ENCODE measurements at regions not wholly inside any gene's neighbourhood (a gene's known extent, or its start where the extent isn't known, plus 50 kb on each side); places are given as distances from the start of the nearest gene placed in this dataset.

DNA sequence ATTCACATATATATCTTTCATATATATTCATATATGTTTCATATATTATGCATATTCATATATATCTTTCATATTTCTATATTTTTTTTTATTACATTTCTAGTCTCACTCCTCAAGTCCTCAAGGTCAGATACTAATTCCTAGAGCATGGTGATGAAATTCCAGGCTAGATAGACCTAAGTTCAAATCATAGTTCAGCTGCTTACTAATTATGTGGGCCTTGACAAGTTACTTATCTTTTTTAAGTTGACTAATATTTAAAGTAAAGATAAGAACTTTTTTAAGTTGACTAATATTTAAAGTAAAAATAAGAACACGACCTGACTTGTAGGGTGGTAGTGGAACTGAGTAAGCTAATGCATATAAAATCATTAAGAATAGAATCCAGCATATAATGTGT, 495.6 kb upstream of the MAN1A1 start (continued):
- TF ChIP-seq, protein P1, sequence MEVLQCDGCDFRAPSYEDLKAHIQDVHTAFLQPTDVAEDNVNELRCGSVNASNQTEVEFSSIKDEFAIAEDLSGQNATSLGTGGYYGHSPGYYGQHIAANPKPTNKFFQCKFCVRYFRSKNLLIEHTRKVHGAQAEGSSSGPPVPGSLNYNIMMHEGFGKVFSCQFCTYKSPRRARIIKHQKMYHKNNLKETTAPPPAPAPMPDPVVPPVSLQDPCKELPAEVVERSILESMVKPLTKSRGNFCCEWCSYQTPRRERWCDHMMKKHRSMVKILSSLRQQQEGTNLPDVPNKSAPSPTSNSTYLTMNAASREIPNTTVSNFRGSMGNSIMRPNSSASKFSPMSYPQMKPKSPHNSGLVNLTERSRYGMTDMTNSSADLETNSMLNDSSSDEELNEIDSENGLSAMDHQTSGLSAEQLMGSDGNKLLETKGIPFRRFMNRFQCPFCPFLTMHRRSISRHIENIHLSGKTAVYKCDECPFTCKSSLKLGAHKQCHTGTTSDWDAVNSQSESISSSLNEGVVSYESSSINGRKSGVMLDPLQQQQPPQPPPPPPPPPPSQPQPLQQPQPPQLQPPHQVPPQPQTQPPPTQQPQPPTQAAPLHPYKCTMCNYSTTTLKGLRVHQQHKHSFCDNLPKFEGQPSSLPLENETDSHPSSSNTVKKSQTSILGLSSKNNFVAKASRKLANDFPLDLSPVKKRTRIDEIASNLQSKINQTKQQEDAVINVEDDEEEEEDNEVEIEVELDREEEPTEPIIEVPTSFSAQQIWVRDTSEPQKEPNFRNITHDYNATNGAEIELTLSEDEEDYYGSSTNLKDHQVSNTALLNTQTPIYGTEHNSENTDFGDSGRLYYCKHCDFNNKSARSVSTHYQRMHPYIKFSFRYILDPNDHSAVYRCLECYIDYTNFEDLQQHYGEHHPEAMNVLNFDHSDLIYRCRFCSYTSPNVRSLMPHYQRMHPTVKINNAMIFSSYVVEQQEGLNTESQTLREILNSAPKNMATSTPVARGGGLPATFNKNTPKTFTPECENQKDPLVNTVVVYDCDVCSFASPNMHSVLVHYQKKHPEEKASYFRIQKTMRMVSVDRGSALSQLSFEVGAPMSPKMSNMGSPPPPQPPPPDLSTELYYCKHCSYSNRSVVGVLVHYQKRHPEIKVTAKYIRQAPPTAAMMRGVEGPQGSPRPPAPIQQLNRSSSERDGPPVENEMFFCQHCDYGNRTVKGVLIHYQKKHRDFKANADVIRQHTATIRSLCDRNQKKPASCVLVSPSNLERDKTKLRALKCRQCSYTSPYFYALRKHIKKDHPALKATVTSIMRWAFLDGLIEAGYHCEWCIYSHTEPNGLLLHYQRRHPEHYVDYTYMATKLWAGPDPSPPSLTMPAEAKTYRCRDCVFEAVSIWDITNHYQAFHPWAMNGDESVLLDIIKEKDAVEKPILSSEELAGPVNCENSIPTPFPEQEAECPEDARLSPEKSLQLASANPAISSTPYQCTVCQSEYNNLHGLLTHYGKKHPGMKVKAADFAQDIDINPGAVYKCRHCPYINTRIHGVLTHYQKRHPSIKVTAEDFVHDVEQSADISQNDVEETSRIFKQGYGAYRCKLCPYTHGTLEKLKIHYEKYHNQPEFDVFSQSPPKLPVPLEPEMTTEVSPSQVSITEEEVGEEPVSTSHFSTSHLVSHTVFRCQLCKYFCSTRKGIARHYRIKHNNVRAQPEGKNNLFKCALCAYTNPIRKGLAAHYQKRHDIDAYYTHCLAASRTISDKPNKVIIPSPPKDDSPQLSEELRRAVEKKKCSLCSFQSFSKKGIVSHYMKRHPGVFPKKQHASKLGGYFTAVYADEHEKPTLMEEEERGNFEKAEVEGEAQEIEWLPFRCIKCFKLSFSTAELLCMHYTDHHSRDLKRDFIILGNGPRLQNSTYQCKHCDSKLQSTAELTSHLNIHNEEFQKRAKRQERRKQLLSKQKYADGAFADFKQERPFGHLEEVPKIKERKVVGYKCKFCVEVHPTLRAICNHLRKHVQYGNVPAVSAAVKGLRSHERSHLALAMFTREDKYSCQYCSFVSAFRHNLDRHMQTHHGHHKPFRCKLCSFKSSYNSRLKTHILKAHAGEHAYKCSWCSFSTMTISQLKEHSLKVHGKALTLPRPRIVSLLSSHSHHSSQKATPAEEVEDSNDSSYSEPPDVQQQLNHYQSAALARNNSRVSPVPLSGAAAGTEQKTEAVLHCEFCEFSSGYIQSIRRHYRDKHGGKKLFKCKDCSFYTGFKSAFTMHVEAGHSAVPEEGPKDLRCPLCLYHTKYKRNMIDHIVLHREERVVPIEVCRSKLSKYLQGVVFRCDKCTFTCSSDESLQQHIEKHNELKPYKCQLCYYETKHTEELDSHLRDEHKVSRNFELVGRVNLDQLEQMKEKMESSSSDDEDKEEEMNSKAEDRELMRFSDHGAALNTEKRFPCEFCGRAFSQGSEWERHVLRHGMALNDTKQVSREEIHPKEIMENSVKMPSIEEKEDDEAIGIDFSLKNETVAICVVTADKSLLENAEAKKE (CRISPR knock-in tag; IDR thresholded peaks at IDR 0.05) = no peak
- no peak for TF ChIP-seq NANOG (IDR thresholded peaks at IDR 0.05; ENCODE audit: borderline replicate concordance)
- TF ChIP-seq EZH2 (IDR thresholded peaks at IDR 0.05; ENCODE audit: low read depth, unreplicated experiment) = no peak
- TF ChIP-seq, protein P2, sequence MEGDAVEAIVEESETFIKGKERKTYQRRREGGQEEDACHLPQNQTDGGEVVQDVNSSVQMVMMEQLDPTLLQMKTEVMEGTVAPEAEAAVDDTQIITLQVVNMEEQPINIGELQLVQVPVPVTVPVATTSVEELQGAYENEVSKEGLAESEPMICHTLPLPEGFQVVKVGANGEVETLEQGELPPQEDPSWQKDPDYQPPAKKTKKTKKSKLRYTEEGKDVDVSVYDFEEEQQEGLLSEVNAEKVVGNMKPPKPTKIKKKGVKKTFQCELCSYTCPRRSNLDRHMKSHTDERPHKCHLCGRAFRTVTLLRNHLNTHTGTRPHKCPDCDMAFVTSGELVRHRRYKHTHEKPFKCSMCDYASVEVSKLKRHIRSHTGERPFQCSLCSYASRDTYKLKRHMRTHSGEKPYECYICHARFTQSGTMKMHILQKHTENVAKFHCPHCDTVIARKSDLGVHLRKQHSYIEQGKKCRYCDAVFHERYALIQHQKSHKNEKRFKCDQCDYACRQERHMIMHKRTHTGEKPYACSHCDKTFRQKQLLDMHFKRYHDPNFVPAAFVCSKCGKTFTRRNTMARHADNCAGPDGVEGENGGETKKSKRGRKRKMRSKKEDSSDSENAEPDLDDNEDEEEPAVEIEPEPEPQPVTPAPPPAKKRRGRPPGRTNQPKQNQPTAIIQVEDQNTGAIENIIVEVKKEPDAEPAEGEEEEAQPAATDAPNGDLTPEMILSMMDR (conservative IDR thresholded peaks at IDR 0.05; ENCODE audit: low read depth in 2 of 2) = no peak
- no peak for TF ChIP-seq ZNF331 (CRISPR knock-in tag; IDR thresholded peaks at IDR 0.05; ENCODE audit: low read depth)
- TF ChIP-seq JUNB (IDR thresholded peaks at IDR 0.05; ENCODE audit: unreplicated experiment) = no peak
- TF ChIP-seq ZNF114 (CRISPR knock-in tag; IDR thresholded peaks at IDR 0.05) = no peak
- TF ChIP-seq CREB1 (CRISPR knock-in tag; IDR thresholded peaks at IDR 0.05; ENCODE audit: low read depth) = no peak
- TF ChIP-seq EZH2phosphoT487 (IDR thresholded peaks at IDR 0.05; ENCODE audit: unreplicated experiment) = no peak
- TF ChIP-seq, protein P3, sequence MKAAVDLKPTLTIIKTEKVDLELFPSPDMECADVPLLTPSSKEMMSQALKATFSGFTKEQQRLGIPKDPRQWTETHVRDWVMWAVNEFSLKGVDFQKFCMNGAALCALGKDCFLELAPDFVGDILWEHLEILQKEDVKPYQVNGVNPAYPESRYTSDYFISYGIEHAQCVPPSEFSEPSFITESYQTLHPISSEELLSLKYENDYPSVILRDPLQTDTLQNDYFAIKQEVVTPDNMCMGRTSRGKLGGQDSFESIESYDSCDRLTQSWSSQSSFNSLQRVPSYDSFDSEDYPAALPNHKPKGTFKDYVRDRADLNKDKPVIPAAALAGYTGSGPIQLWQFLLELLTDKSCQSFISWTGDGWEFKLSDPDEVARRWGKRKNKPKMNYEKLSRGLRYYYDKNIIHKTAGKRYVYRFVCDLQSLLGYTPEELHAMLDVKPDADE (IDR thresholded peaks at IDR 0.05) = no peak
- no peak for TF ChIP-seq POLR2AphosphoS5 (IDR thresholded peaks at IDR 0.05; ENCODE audit: low read depth)
- no peak for TF ChIP-seq STAT1 (IDR thresholded peaks at IDR 0.05; ENCODE audit: unreplicated experiment)
